Kidney (tissue), 13 donors: ENCODE measurements at regions not wholly inside any gene's neighbourhood (a gene's known extent, or its start where the extent isn't known, plus 50 kb on each side); places are given as distances from the start of the nearest gene placed in this dataset.

Experiments
- DNase-seq, 5 donors: peaks; one replicate each; pipeline ENCODE4 v3.0.0-alpha.2; 2013 to 2020
- FAIRE-seq: peaks from 2 replicates; lab custom pipeline; 2012; peaks lifted over from hg19 to GRCh38; lab: Jason Lieb, UNC
- H3K27ac ChIP-seq, 2 donors: one replicate each; pipeline ENCODE4 v1.7.0; 2013; ENCODE audit warnings: low read depth in 2 of 2, low read length in 2 of 2, inconsistent platforms in 1 of 2
- H3K27me3 ChIP-seq: one replicate; pipeline ENCODE4 v1.7.1; 2013; ENCODE audit warnings: low read length, inconsistent platforms; ENCODE audit not compliant: control insufficient read depth, insufficient read depth
- H3K36me3 ChIP-seq, 3 donors: one replicate each; pipeline versions ENCODE4 v1.7.0 to v1.7.1; 2013; ENCODE audit warnings: low read length in 3 of 3, control low read depth in 1 of 3, inconsistent platforms in 1 of 3; ENCODE audit not compliant: insufficient read depth in 3 of 3, control insufficient read depth in 2 of 3
- H3K4me1 ChIP-seq, 3 donors: one replicate each; pipeline versions ENCODE4 v1.7.0 to v1.7.1; 2013; ENCODE audit warnings: low read length in 3 of 3, inconsistent platforms in 1 of 3, low read depth in 1 of 3; ENCODE audit not compliant: control insufficient read depth in 2 of 3, insufficient read depth in 2 of 3
- H3K4me3 ChIP-seq, 3 donors: one replicate each; pipeline versions ENCODE4 v1.7.0 to v1.8.1; 2013; ENCODE audit warnings: low read length in 3 of 3, control low read depth in 1 of 3, inconsistent platforms in 1 of 3
- H3K9ac ChIP-seq, 3 donors: one replicate each; pipeline versions ENCODE4 v1.7.0 to v1.7.1; 2013; ENCODE audit warnings: low read length in 3 of 3, control low read depth in 1 of 3, inconsistent platforms in 1 of 3
- H3K9me3 ChIP-seq, 3 donors: one replicate each; pipeline versions ENCODE4 v1.7.0 to v1.7.1; 2013; ENCODE audit warnings: low read length in 3 of 3, control low read depth in 1 of 3, inconsistent platforms in 1 of 3; ENCODE audit not compliant: control insufficient read depth in 2 of 3, insufficient read depth in 1 of 3
- intact Hi-C: fragments of 100-400 bp; cut with DNase I; formaldehyde crosslinking; loops from one replicate; pipeline ENCODE4 v1.11.1; 2022
- TF ChIP-seq, protein P1 (sequence below): IDR thresholded peaks from 3 replicates; pipeline ENCODE4 v1.5.1; 2012; ENCODE audit warnings: mild to moderate bottlenecking, moderate library complexity, borderline replicate concordance; ENCODE audit not compliant: insufficient read depth; ENCODE audit errors: extremely low read depth
- donor health status: control.
- donor health status: control.
- donor health status: control.
- donor health status: control.
- donor health status: control.
- donor health status: DM: yes; HTN: yes; CAD: no.
- donor health status: Normal renal cell carcinoma (clear cell type).

DNA sequence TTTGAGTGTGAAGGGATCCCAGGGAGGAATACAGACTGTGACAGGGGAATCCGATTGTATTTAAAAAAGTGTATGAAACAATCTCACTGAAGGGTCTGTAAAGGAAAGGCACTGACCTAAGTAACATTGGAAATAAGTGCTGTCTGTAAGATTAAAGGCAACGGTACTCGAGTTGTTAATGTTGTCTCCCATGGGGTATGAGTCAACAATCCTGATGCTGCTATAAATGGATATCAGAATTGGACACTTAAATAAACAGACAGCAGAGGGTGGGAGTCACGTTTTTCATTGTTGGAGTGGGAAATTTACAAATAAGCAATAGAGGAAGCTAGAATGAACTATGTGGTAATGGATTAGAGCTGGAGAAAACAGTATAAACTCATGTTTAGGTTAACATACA is 452.4 kb upstream of the RGPD4 start:
- H3K9me3 ChIP-seq = peaks cover 0 to 6% (median 0%) of the 10 kb centered on the region in 3 donors
- intact Hi-C loops = no loop called here
- no peak overlapping the region for H3K4me3 ChIP-seq
- TF ChIP-seq, protein P1, sequence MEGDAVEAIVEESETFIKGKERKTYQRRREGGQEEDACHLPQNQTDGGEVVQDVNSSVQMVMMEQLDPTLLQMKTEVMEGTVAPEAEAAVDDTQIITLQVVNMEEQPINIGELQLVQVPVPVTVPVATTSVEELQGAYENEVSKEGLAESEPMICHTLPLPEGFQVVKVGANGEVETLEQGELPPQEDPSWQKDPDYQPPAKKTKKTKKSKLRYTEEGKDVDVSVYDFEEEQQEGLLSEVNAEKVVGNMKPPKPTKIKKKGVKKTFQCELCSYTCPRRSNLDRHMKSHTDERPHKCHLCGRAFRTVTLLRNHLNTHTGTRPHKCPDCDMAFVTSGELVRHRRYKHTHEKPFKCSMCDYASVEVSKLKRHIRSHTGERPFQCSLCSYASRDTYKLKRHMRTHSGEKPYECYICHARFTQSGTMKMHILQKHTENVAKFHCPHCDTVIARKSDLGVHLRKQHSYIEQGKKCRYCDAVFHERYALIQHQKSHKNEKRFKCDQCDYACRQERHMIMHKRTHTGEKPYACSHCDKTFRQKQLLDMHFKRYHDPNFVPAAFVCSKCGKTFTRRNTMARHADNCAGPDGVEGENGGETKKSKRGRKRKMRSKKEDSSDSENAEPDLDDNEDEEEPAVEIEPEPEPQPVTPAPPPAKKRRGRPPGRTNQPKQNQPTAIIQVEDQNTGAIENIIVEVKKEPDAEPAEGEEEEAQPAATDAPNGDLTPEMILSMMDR = no peak
- no peaks in the 10 kb centered on the region for H3K4me1 ChIP-seq
- H3K36me3 ChIP-seq = no peaks in the 10 kb centered on the region
- DNase-seq (peak in 1 of 5 donors; percentile 2), FAIRE-seq (no peak)
- H3K27me3 ChIP-seq = no peaks in the 10 kb centered on the region
- H3K9ac ChIP-seq = no peak overlapping the region
- no peak overlapping the region for H3K27ac ChIP-seq

DNA sequence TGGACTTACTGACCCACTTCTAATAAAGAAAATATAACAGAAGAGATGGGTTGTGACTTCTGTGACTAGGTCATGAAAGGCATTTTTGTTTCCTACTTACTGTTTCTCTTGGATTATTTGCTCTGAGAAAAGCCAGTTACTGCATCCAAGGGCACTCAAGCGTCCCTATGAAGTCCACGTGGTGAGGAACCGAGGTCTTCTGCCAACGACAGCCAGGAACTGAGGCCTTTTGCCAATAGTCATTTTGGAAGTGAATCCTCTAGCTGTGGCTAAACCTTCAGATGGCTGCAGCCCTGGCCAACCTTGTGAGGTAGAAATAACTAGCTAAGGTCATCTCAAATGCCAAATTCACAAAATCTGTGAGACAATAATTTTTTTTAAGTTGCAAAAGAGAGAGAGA is 449.8 kb upstream of the RGPD4 start:
- H3K4me3 ChIP-seq = no peak overlapping the region
- TF ChIP-seq, protein P1 = no peak
- H3K36me3 ChIP-seq = no peaks in the 10 kb centered on the region
- no peak overlapping the region for H3K27ac ChIP-seq
- intact Hi-C loops = no loop called here
- DNase-seq (no peak), FAIRE-seq (no peak)
- H3K9me3 ChIP-seq = no peaks in the 10 kb centered on the region
- H3K9ac ChIP-seq = no peak overlapping the region
- no peaks in the 10 kb centered on the region for H3K4me1 ChIP-seq
- no peaks in the 10 kb centered on the region for H3K27me3 ChIP-seq

DNA sequence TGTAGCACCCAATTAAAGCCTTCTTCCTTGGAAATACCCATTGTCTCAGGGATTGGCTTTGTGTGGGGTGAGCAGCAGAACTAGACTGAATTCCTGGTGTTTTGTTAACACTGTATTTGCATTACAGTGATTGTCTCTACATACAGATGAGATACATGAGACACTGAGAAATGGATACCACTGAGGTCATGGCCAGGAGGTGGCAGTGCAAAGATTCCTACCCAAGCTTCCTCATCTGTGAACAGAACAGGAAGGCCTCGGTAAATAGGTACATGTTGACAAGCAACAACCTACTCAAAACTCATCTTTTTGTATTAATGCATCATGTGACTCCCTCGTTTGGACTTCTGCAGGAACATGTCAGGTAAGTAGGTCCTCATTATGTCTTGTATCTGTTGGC is 445.8 kb upstream of the RGPD4 start:
- no peaks in the 10 kb centered on the region for H3K36me3 ChIP-seq

More for the DNA sequence above, 445.8 kb upstream of the RGPD4 start:
- TF ChIP-seq, protein P1 = no peak
- no peak overlapping the region for H3K4me3 ChIP-seq
- no peak for FAIRE-seq
- intact Hi-C loops = no loop called here
- no peaks in the 10 kb centered on the region for H3K4me1 ChIP-seq
- H3K27ac ChIP-seq = no peak overlapping the region
- H3K9me3 ChIP-seq = no peaks in the 10 kb centered on the region
- H3K27me3 ChIP-seq = no peaks in the 10 kb centered on the region
- DNase-seq = no peak
- H3K9ac ChIP-seq = no peak overlapping the region
